NCI-H82 treated with DMSO at 0.1 percent for 48 hours (cell line): ENCODE measurements at regions not wholly inside any gene's neighbourhood (a gene's known extent, or its start where the extent isn't known, plus 50 kb on each side); places are given as distances from the start of the nearest gene placed in this dataset.

Experiments used
- DNase-seq: peaks from one replicate; lab custom pipeline; 2025; ENCODE audit not compliant: unreplicated experiment; lab: John Stamatoyannopoulos, UW

- DNase-seq, result no peak
These were observed 214.0 kb downstream of the PIK3R1 start for GRCh38 chr5:68429510-68429909.

GRCh38 chr5:68430279-68430678 is 214.7 kb downstream of the PIK3R1 start:
- DNase-seq, result no peak

GRCh38 chr5:68431186-68431585 is 215.6 kb downstream of the PIK3R1 start:
- DNase-seq, result no peak

GRCh38 chr5:68431601-68432337 is 216.2 kb downstream of the PIK3R1 start:
- no peak for DNase-seq

GRCh38 chr5:68432682-68433081 is 217.1 kb downstream of the PIK3R1 start:
- DNase-seq, result no peak

GRCh38 chr5:68433526-68433922 is 218.0 kb downstream of the PIK3R1 start:
- DNase-seq, result no peak

GRCh38 chr5:68433923-68434879 is 218.6 kb downstream of the PIK3R1 start:
- no peak for DNase-seq

- DNase-seq, result no peak
These were observed 220.1 kb downstream of the PIK3R1 start for GRCh38 chr5:68435611-68436010.

- DNase-seq, result no peak
These were observed 221.3 kb downstream of the PIK3R1 start for GRCh38 chr5:68436686-68437520.

- no peak for DNase-seq
These were observed 223.3 kb downstream of the PIK3R1 start for GRCh38 chr5:68438876-68439275.

GRCh38 chr5:68440245-68440644 is 224.7 kb downstream of the PIK3R1 start:
- DNase-seq, result no peak

- DNase-seq, result no peak
These were observed 225.1 kb downstream of the PIK3R1 start for GRCh38 chr5:68440651-68441050.

- DNase-seq, result no peak
These were observed 225.9 kb downstream of the PIK3R1 start for GRCh38 chr5:68441309-68442073.

- no peak for DNase-seq
These were observed 227.5 kb downstream of the PIK3R1 start for GRCh38 chr5:68443091-68443490.

- DNase-seq, result no peak
These were observed 228.5 kb downstream of the PIK3R1 start for GRCh38 chr5:68444048-68444447.

- DNase-seq, result no peak
These were observed 229.3 kb downstream of the PIK3R1 start for GRCh38 chr5:68444833-68445232.

GRCh38 chr5:68445257-68446069 is 229.9 kb downstream of the PIK3R1 start:
- DNase-seq, result no peak

GRCh38 chr5:68446070-68446357 is 230.5 kb downstream of the PIK3R1 start:
- no peak for DNase-seq

- no peak for DNase-seq
These were observed 230.9 kb downstream of the PIK3R1 start for GRCh38 chr5:68446487-68446894.
